ENCODE measurements at regions not wholly inside any gene's neighbourhood (a gene's known extent, or its start where the extent isn't known, plus 50 kb on each side); places are given as distances from the start of the nearest gene placed in this dataset.
A peak's percentile ranks its signal among the peaks of the same experiment; 100 is the strongest.

- Histone ChIP-seq H3K4me3 (ENCODE audit: low read depth, low read length) (no peak overlapping the region), H3K27ac (ENCODE audit: low read depth, low read length) (no peak overlapping the region), H3K27me3 (ENCODE audit: insufficient read depth, low read length) (no peaks in the 10 kb centered on the region), H2AK5ac (ENCODE audit: low read length) (no peak overlapping the region), H3K4me2 (ENCODE audit: low read length) (no peak overlapping the region), H3K79me2 (ENCODE audit: control insufficient read depth, insufficient read depth, low read length, poor library complexity) (no peaks in the 10 kb centered on the region), H3K18ac (ENCODE audit: low read length) (no peak overlapping the region), H3K79me1 (ENCODE audit: low read length) (no peaks in the 10 kb centered on the region), H3K4ac (ENCODE audit: low read depth, low read length) (no peak overlapping the region), H3K4me1 (ENCODE audit: control insufficient read depth in 1 of 2, insufficient read depth in 2 of 2, low read length in 2 of 2) (no peaks in the 10 kb centered on the region), H4K8ac (ENCODE audit: low read depth, low read length) (no peak overlapping the region), H3K9me3 (ENCODE audit: insufficient read depth, low read depth, low read length) (no peaks in the 10 kb centered on the region), H3K9ac (ENCODE audit: low read length) (no peak overlapping the region), H2AFZ (ENCODE audit: insufficient read depth, low read length, poor library complexity) (no peak overlapping the region), H4K91ac (ENCODE audit: low read depth, low read length) (no peak overlapping the region), H2BK120ac (ENCODE audit: insufficient read depth, low read length, poor library complexity) (no peak overlapping the region), H2BK12ac (ENCODE audit: low read length) (no peak overlapping the region), H3K14ac (ENCODE audit: low read length) (no peak overlapping the region), H4K12ac (ENCODE audit: low read depth, low read length) (no peak overlapping the region), H3K36me3 (ENCODE audit: control insufficient read depth in 1 of 2, insufficient read depth in 2 of 2, low read length in 2 of 2) (no peaks in the 10 kb centered on the region), H2BK5ac (ENCODE audit: low read depth, low read length, poor library complexity) (no peak overlapping the region), H3K23ac (ENCODE audit: low read length) (no peak overlapping the region)
- WGBS (ENCODE audit: extremely low coverage, insufficient coverage, insufficient read length): no CpG with 5 or more reads among the region's 10 CpGs
- DNase-seq: no peak
Observed at GRCh38 chr14:103259184-103259583, 74.9 kb upstream of the EIF5 start.

GRCh38 chr14:103259801-103260628 lies 74.0 kb upstream of the EIF5 start:
- Histone ChIP-seq H3K79me1 (ENCODE audit: low read length) (no peaks in the 10 kb centered on the region), H2BK5ac (ENCODE audit: low read depth, low read length, poor library complexity) (no peak overlapping the region), H3K4ac (ENCODE audit: low read depth, low read length) (no peak overlapping the region), H3K18ac (ENCODE audit: low read length) (no peak overlapping the region), H3K4me3 (ENCODE audit: low read depth, low read length) (no peak overlapping the region), H4K91ac (ENCODE audit: low read depth, low read length) (no peak overlapping the region), H3K9me3 (ENCODE audit: insufficient read depth, low read depth, low read length) (no peaks in the 10 kb centered on the region), H3K36me3 (ENCODE audit: control insufficient read depth in 1 of 2, insufficient read depth in 2 of 2, low read length in 2 of 2) (no peaks in the 10 kb centered on the region), H2AK5ac (ENCODE audit: low read length) (no peak overlapping the region), H3K4me1 (ENCODE audit: control insufficient read depth in 1 of 2, insufficient read depth in 2 of 2, low read length in 2 of 2) (no peaks in the 10 kb centered on the region), H3K9ac (ENCODE audit: low read length) (no peak overlapping the region), H3K27me3 (ENCODE audit: insufficient read depth, low read length) (no peaks in the 10 kb centered on the region), H2BK12ac (ENCODE audit: low read length) (no peak overlapping the region), H4K8ac (ENCODE audit: low read depth, low read length) (no peak overlapping the region), H4K12ac (ENCODE audit: low read depth, low read length) (no peak overlapping the region), H3K14ac (ENCODE audit: low read length) (no peak overlapping the region), H3K4me2 (ENCODE audit: low read length) (no peak overlapping the region), H3K23ac (ENCODE audit: low read length) (no peak overlapping the region), H2AFZ (ENCODE audit: insufficient read depth, low read length, poor library complexity) (no peak overlapping the region), H3K27ac (ENCODE audit: low read depth, low read length) (no peak overlapping the region), H2BK120ac (ENCODE audit: insufficient read depth, low read length, poor library complexity) (no peak overlapping the region), H3K79me2 (ENCODE audit: control insufficient read depth, insufficient read depth, low read length, poor library complexity) (no peaks in the 10 kb centered on the region)
- DNase-seq: peak; percentile 44 to 84
- no CpG with 5 or more reads among the region's 19 CpGs for WGBS (ENCODE audit: extremely low coverage, insufficient coverage, insufficient read length)

DNA sequence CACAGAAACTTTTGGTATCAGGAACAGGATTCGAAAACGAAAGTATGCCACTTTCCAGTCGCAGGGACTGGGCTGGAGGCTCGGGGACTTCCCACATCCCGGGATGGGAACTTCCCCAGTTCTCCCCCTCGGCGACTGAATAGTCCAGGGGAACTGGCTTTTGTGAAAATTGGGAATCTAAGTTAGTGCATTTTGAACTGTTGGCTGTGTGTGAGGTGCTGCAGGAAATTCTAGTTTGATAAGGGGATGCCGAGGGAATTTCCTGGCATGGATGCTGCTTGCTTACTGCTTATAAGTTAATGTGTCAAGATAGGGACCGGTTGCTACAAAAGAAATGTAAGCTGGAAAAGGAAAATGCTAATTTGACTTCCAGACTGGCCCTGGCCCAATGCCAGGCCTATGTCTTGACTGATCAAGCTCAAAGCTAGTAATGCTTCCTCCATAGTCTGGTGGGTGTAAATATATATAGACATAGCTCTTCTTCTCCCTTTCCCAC lies 73.4 kb upstream of the EIF5 start:
- Histone ChIP-seq H3K9me3 (ENCODE audit: insufficient read depth, low read depth, low read length) (no peaks in the 10 kb centered on the region), H4K8ac (ENCODE audit: low read depth, low read length) (no peak overlapping the region), H3K23ac (ENCODE audit: low read length) (no peak overlapping the region), H3K79me2 (ENCODE audit: control insufficient read depth, insufficient read depth, low read length, poor library complexity) (no peaks in the 10 kb centered on the region), H2AK5ac (ENCODE audit: low read length) (no peak overlapping the region), H4K91ac (ENCODE audit: low read depth, low read length) (no peak overlapping the region), H2BK5ac (ENCODE audit: low read depth, low read length, poor library complexity) (no peak overlapping the region), H3K4me1 (ENCODE audit: control insufficient read depth in 1 of 2, insufficient read depth in 2 of 2, low read length in 2 of 2) (no peaks in the 10 kb centered on the region), H3K27me3 (ENCODE audit: insufficient read depth, low read length) (no peaks in the 10 kb centered on the region), H4K12ac (ENCODE audit: low read depth, low read length) (no peak overlapping the region), H3K79me1 (ENCODE audit: low read length) (no peaks in the 10 kb centered on the region), H3K4me2 (ENCODE audit: low read length) (no peak overlapping the region), H3K18ac (ENCODE audit: low read length) (no peak overlapping the region), H3K27ac (ENCODE audit: low read depth, low read length) (no peak overlapping the region), H3K4me3 (ENCODE audit: low read depth, low read length) (no peak overlapping the region), H2AFZ (ENCODE audit: insufficient read depth, low read length, poor library complexity) (no peak overlapping the region), H3K9ac (ENCODE audit: low read length) (no peak overlapping the region), H3K36me3 (ENCODE audit: control insufficient read depth in 1 of 2, insufficient read depth in 2 of 2, low read length in 2 of 2) (no peaks in the 10 kb centered on the region), H3K14ac (ENCODE audit: low read length) (no peak overlapping the region), H2BK120ac (ENCODE audit: insufficient read depth, low read length, poor library complexity) (no peak overlapping the region), H2BK12ac (ENCODE audit: low read length) (no peak overlapping the region), H3K4ac (ENCODE audit: low read depth, low read length) (no peak overlapping the region)
- WGBS (ENCODE audit: extremely low coverage, insufficient coverage, insufficient read length): no CpG with 5 or more reads among the region's 9 CpGs
- DNase-seq: peak; percentile 93 to 95

DNA sequence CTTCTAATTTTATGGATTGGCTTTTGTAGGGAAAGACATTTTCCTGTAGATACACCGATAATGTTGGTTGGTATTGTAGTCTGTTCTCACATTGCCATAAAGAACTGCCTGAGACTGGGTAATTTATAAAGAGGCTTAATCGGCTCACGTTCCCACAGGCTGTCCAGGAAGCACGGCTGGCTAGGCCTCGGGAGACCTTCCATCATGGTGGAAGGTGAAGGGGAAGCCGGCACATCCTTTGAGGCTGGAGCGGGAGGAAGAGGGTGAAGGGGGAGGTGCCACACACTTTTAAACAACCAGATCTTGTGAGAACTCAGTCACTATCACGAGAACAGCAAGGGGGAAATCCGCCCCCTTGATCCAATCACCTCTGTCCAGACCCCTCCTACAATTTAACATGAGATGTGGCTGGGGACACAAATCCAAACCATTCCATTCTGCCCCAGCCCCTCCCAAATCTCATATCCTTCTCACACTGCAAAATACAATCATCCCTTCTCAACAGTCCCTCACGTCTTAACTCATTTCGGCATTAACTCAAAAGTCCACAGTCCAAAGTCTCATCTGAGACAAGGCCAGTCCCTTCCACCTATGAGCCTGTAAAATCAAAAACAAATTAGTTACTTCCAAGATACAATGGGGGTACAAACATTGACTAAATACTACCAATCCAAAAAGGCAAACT lies 66.7 kb upstream of the EIF5 start:
- H3K27ac ChIP-seq (ENCODE audit: low read depth, low read length): no peak overlapping the region
- no peak overlapping the region for H2AK5ac ChIP-seq (ENCODE audit: low read length)
- H2AFZ ChIP-seq (ENCODE audit: insufficient read depth, low read length, poor library complexity): no peak overlapping the region
- H3K79me2 ChIP-seq (ENCODE audit: control insufficient read depth, insufficient read depth, low read length, poor library complexity): no peaks in the 10 kb centered on the region
- H3K9me3 ChIP-seq (ENCODE audit: insufficient read depth, low read depth, low read length): no peaks in the 10 kb centered on the region
- no peak overlapping the region for H2BK5ac ChIP-seq (ENCODE audit: low read depth, low read length, poor library complexity)
- no peaks in the 10 kb centered on the region for H3K4me1 ChIP-seq (ENCODE audit: control insufficient read depth in 1 of 2, insufficient read depth in 2 of 2, low read length in 2 of 2)
- WGBS (ENCODE audit: extremely low coverage, insufficient coverage, insufficient read length): no CpG with 5 or more reads among the region's 11 CpGs
- H2BK12ac ChIP-seq (ENCODE audit: low read length): no peak overlapping the region
- H3K23ac ChIP-seq (ENCODE audit: low read length): no peak overlapping the region
- H3K4ac ChIP-seq (ENCODE audit: low read depth, low read length): no peak overlapping the region
- no peaks in the 10 kb centered on the region for H3K79me1 ChIP-seq (ENCODE audit: low read length)
- H3K4me2 ChIP-seq (ENCODE audit: low read length): no peak overlapping the region
- no peak overlapping the region for H4K12ac ChIP-seq (ENCODE audit: low read depth, low read length)
- H3K9ac ChIP-seq (ENCODE audit: low read length): no peak overlapping the region
- no peaks in the 10 kb centered on the region for H3K27me3 ChIP-seq (ENCODE audit: insufficient read depth, low read length)
- H3K4me3 ChIP-seq (ENCODE audit: low read depth, low read length): no peak overlapping the region
- DNase-seq: no peak
- no peak overlapping the region for H3K14ac ChIP-seq (ENCODE audit: low read length)
- H3K18ac ChIP-seq (ENCODE audit: low read length): no peak overlapping the region
- H3K36me3 ChIP-seq (ENCODE audit: control insufficient read depth in 1 of 2, insufficient read depth in 2 of 2, low read length in 2 of 2): no peaks in the 10 kb centered on the region
- H2BK120ac ChIP-seq (ENCODE audit: insufficient read depth, low read length, poor library complexity): no peak overlapping the region
- H4K8ac ChIP-seq (ENCODE audit: low read depth, low read length): no peak overlapping the region
- no peak overlapping the region for H4K91ac ChIP-seq (ENCODE audit: low read depth, low read length)

All from trophoblast cell (in vitro differentiated cells and primary cell).